OCI-LY3 (cell line): ENCODE measurements at regions not wholly inside any gene's neighbourhood (a gene's known extent, or its start where the extent isn't known, plus 50 kb on each side); places are given as distances from the start of the nearest gene placed in this dataset.

Experiments used
- CTCF ChIP-seq: fragments of 200-600, 300-600 bp; sonication (generic); IDR thresholded peaks from 2 replicates; pipeline ENCODE4 v1.5.1; 2014; ENCODE audit warnings: antibody characterized with exemption, low read length, low read depth
- EZH2phosphoT487 ChIP-seq: fragments of 200-600 bp; shearing (Covaris generic); IDR thresholded peaks from 2 replicates; pipeline ENCODE4 v1.6.1; 2018; ENCODE audit warnings: antibody characterized with exemption, mixed run types, low read depth

- TF ChIP-seq CTCF (no peak), EZH2phosphoT487 (no peak)
Measured at GRCh38 chr17:34816848-34817247, 144.4 kb downstream of the CCT6B start.
